Testis (tissue), 2 donors: ENCODE measurements at regions not wholly inside any gene's neighbourhood (a gene's known extent, or its start where the extent isn't known, plus 50 kb on each side); places are given as distances from the start of the nearest gene placed in this dataset.

ENCODE experiments used
- DNase-seq: peaks from one replicate; pipeline ENCODE4 v3.0.0-alpha.2; 2019
- H3K27ac ChIP-seq, 2 donors: fragments of 200-600 bp; sonication (generic); one replicate each; pipeline ENCODE4 v1.5.1; 2019
- H3K27me3 ChIP-seq: fragments of 200-600 bp; sonication (generic); one replicate; pipeline ENCODE4 v1.5.1; 2019
- H3K36me3 ChIP-seq: fragments of 200-600 bp; sonication (generic); one replicate; pipeline ENCODE4 v1.5.1; 2017; ENCODE audit warnings: low read depth; ENCODE audit errors: missing control alignments
- H3K4me1 ChIP-seq: fragments of 200-600 bp; sonication (generic); one replicate; pipeline ENCODE4 v1.5.1; 2019
- H3K4me3 ChIP-seq, 2 donors: fragments of 200-600 bp; sonication (generic); one replicate each; pipeline ENCODE4 v1.5.1; 2017 to 2019
- H3K9me3 ChIP-seq: fragments of 200-600 bp; sonication (generic); one replicate; pipeline ENCODE4 v1.5.1; 2017
- POLR2A ChIP-seq: fragments of 450-650 bp; IDR thresholded peaks from one replicate; pipeline ENCODE4 v1.6.1; 2017; ENCODE audit warnings: antibody characterized with exemption, mild to moderate bottlenecking, moderate library complexity
- WGBS, 2 donors: methylation state at CpG; one replicate each; pipeline ENCODE4 v1.1.5; 2018; 5-methylcytosine and 5-hydroxymethylcytosine counted together
- intact Hi-C: fragments of 100-400 bp; cut with DNase I; formaldehyde crosslinking; loops from one replicate; pipeline ENCODE4 v1.15.1; 2023; ENCODE audit warnings: low total_unique reads
- TF ChIP-seq, protein P1 (sequence below), 3 experiments: fragments of 450-650 bp in 2 of 3; fragments of 200-600 bp in 1 of 3; sonication (generic) in 1 of 3; IDR thresholded peaks; one replicate each; pipeline ENCODE4 v1.5.1; 2016 to 2019; ENCODE audit warnings: antibody characterized with exemption in 3 of 3, mild to moderate bottlenecking in 2 of 3, moderate library complexity in 1 of 3

DNA sequence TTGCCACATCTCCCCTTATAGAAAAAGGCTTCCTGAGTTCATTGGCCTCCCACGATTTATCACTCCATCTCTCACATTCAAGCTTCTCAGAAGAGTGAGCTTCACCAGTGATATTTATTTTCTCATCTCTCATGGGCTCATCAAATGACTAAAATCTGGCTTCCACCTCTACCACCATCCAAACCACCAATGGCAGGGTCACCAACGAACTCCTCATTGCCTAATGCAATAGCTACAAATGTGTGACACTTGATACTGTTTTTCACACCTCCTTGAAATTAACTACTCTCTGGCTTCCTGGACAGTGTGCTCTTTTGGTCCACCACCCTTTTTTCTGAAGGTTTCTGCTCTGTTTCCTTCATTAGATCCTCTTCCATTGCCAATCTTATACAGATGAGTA, 129.0 kb downstream of the SH2D1A start:
- no peaks in the 10 kb centered on the region for H3K4me1 ChIP-seq
- no peak for TF ChIP-seq POLR2A
- TF ChIP-seq, protein P1, sequence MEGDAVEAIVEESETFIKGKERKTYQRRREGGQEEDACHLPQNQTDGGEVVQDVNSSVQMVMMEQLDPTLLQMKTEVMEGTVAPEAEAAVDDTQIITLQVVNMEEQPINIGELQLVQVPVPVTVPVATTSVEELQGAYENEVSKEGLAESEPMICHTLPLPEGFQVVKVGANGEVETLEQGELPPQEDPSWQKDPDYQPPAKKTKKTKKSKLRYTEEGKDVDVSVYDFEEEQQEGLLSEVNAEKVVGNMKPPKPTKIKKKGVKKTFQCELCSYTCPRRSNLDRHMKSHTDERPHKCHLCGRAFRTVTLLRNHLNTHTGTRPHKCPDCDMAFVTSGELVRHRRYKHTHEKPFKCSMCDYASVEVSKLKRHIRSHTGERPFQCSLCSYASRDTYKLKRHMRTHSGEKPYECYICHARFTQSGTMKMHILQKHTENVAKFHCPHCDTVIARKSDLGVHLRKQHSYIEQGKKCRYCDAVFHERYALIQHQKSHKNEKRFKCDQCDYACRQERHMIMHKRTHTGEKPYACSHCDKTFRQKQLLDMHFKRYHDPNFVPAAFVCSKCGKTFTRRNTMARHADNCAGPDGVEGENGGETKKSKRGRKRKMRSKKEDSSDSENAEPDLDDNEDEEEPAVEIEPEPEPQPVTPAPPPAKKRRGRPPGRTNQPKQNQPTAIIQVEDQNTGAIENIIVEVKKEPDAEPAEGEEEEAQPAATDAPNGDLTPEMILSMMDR (IDR thresholded peaks at IDR 0.05): no peak
- DNase-seq: no peak
- no peaks in the 10 kb centered on the region for H3K27me3 ChIP-seq
- H3K27ac ChIP-seq: no peak overlapping the region
- no peak overlapping the region for H3K4me3 ChIP-seq
- H3K9me3 ChIP-seq: no peaks in the 10 kb centered on the region
- intact Hi-C loops: no loop called here
- no peaks in the 10 kb centered on the region for H3K36me3 ChIP-seq
- 77 to 86% methylated on average over 2 of the region's 2 CpGs for WGBS, 2 donors

GRCh38 chrX:124476562-124476961, 130.2 kb downstream of the SH2D1A start:
- 88 to 93% methylated on average over 2 of the region's 2 CpGs for WGBS, 2 donors
- Histone ChIP-seq H3K4me3 (no peak overlapping the region), H3K4me1 (no peaks in the 10 kb centered on the region)

DNA sequence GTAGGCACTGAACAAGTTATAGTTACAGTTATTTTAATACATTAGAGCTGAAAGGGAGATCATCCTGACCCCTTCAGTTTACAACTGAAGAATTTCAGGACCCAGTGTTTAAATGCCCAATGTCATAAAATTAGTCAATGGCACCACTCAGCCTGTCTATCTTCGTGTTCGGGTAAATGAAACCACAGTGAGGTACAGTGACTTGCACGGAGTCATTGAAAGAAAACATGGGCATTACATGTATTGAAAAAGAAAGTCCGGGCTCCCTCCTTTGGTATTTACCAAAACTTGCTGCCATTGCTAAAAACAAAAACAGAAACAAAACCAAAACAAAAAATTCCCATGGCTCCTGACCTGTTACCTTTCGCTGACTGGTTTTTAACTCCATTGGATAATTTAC, 131.7 kb downstream of the SH2D1A start:
- Histone ChIP-seq H3K9me3 (no peaks in the 10 kb centered on the region), H3K36me3 (no peaks in the 10 kb centered on the region), H3K27me3 (no peaks in the 10 kb centered on the region), H3K4me1 (no peaks in the 10 kb centered on the region), H3K27ac (no peak overlapping the region), H3K4me3 (no peak overlapping the region)
- intact Hi-C loops: no loop called here
- TF ChIP-seq, protein P1 (IDR thresholded peaks at IDR 0.05): no peak
- TF ChIP-seq POLR2A: no peak
- WGBS, 2 donors: 92 to 97% methylated on average over 5 of the region's 5 CpGs
- no peak for DNase-seq

More at GRCh38 chrX:124476562-124476961, 130.2 kb downstream of the SH2D1A start:
- no peak for DNase-seq
- no peaks in the 10 kb centered on the region for H3K36me3 ChIP-seq
- intact Hi-C loops: no loop called here
- no peaks in the 10 kb centered on the region for H3K27me3 ChIP-seq
- H3K9me3 ChIP-seq: no peaks in the 10 kb centered on the region
- no peak overlapping the region for H3K27ac ChIP-seq
- TF ChIP-seq, protein P1 (IDR thresholded peaks at IDR 0.05): no peak
- no peak for TF ChIP-seq POLR2A

DNA sequence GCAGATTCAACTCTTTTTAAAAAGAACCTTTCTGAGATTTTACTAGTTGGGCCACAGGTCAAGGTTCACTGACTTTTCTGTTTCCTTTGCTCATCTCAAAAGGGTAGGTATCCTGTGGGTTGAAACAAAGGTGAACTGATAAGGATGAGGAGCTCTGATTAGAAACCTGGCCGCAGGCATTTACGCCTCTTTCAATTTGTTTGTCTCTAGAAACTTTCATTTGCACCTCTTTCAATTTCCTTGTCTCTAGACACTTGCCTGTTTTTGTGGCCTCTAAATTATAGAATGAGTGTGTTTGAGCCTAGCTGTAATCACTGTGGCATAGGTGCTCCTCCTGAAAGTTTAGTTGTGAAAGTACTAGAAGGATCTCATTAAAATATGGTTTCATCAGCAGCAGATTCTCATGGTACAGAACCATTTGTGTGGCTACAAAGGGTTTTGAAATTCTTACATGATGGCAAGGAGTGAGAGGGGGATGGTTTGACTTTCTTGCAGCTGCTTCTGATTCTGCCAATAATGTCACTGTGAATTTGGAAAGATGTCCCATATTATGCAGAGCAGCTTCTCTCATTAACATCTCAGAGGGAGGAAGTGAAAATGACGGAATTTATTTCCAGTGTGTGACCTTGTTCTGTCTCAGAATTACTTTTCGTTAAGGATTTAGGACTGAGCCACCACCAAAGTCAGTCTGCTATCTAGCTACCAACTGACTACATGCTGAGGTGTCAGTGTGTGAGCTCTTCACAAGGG, 142.2 kb downstream of the SH2D1A start:
- TF ChIP-seq POLR2A: no peak
- TF ChIP-seq, protein P1 (IDR thresholded peaks at IDR 0.05): no peak
- no peak overlapping the region for H3K4me3 ChIP-seq
- H3K36me3 ChIP-seq: no peaks in the 10 kb centered on the region
- no peaks in the 10 kb centered on the region for H3K27me3 ChIP-seq
- no peak overlapping the region for H3K27ac ChIP-seq
- intact Hi-C loops: no loop called here
- H3K9me3 ChIP-seq: no peaks in the 10 kb centered on the region
- no peak for DNase-seq
- WGBS, 2 donors: 86 to 89% methylated on average over 4 of the region's 4 CpGs
- no peaks in the 10 kb centered on the region for H3K4me1 ChIP-seq

DNA sequence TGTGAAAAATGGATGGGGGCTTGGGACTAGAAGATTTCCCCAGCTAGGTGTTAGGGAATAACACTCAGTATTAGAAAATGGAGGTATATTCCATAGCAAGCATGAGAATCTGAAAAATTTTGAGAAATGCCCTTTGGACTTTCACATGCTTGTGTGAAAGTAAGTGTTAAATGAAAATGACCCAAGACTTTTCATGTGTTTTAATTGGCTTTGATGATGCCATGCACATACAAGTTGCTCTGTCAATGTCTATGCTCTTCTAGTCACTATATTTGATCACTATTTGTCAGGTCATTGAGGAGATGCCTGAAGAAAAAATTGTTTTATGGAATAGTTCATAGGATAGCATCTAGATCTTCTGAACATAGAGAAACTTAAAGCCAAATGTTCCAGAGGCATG, 147.6 kb downstream of the SH2D1A start:
- Histone ChIP-seq H3K4me3 (no peak overlapping the region), H3K27ac (no peak overlapping the region), H3K27me3 (no peaks in the 10 kb centered on the region), H3K9me3 (no peaks in the 10 kb centered on the region), H3K4me1 (no peaks in the 10 kb centered on the region), H3K36me3 (no peaks in the 10 kb centered on the region)
- TF ChIP-seq POLR2A: no peak
- TF ChIP-seq, protein P1 (IDR thresholded peaks at IDR 0.05): no peak
- intact Hi-C loops: no loop called here
- DNase-seq: no peak
